ENCODE measurements at regions not wholly inside any gene's neighbourhood (a gene's known extent, or its start where the extent isn't known, plus 50 kb on each side); places are given as distances from the start of the nearest gene placed in this dataset.

DNA sequence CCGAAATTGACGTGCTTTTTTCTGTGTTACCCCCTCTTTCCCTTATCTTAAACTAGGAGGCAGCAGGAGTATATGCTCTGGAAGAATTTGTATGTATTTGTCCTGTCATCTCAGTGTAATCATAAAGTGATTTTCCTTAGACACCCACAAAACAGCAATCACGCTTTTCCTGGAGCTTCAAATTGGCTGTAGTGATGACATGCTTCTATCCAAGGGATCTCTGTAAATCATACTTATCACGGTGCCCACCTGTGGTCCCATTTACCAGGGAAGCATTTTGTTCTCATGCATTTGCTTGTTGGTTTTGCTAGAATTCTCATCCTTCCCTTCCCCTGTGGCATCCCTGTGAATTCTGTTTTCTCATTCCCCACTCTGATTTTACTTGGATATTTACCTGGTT is 220.8 kb upstream of the THUMPD2 start:
- TF ChIP-seq BHLHE40 (IDR thresholded peaks at IDR 0.05; ENCODE audit: borderline replicate concordance) = no peak
- no peak for TF ChIP-seq L3MBTL2 (conservative IDR thresholded peaks at IDR 0.05)
- no peak for TF ChIP-seq FOXK2 (IDR thresholded peaks at IDR 0.05)
- no peak for TF ChIP-seq CTBP1 (IDR thresholded peaks at IDR 0.05; ENCODE audit: borderline replicate concordance)
- no peak for TF ChIP-seq SUZ12 (IDR thresholded peaks at IDR 0.05)
- no peak for TF ChIP-seq NFRKB (IDR thresholded peaks at IDR 0.05)
- CTCF ChIA-PET = interaction anchor here (0.6 kb wide), 1 partner anchor 826 kb away, joined by 3 read pairs; no protein-coding TSS in a partner anchor

DNA sequence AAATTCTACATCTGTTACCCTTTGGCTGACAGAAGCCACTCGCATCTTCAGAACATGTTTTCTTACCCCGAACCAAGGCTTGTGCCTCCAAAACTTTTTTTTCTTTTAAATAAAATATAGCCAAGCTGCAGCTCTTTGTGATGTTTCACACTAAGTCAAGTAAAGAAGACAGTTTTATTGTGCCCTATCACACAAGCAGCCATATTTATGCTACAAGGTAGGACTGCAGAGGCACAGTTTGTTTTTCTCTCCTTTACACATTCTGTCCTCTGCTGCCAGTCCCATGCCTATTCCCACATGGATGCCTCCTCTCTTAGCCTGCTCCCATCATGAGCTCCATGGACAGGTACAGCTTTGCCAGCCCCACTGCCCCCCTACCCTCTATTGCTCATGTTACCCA is 219.6 kb upstream of the THUMPD2 start:
- TF ChIP-seq L3MBTL2 (conservative IDR thresholded peaks at IDR 0.05) (no peak), LEF1 (IDR thresholded peaks at IDR 0.05; ENCODE audit: borderline replicate concordance) (no peak), FOXA1 (IDR thresholded peaks at IDR 0.05) (no peak), SP1 (IDR thresholded peaks at IDR 0.05) (no peak), CTBP1 (IDR thresholded peaks at IDR 0.05; ENCODE audit: borderline replicate concordance) (no peak), TARDBP (IDR thresholded peaks at IDR 0.05) (no peak), NFRKB (IDR thresholded peaks at IDR 0.05) (no peak), ZNF384 (IDR thresholded peaks at IDR 0.05) (no peak), HDGF (IDR thresholded peaks at IDR 0.05; ENCODE audit: borderline replicate concordance) (no peak), ARNT (IDR thresholded peaks at IDR 0.05) (no peak), FOXM1 (IDR thresholded peaks at IDR 0.05; ENCODE audit: borderline replicate concordance) (no peak), ELF4 (IDR thresholded peaks at IDR 0.05) (no peak)
- TF ChIP-seq, protein P1, sequence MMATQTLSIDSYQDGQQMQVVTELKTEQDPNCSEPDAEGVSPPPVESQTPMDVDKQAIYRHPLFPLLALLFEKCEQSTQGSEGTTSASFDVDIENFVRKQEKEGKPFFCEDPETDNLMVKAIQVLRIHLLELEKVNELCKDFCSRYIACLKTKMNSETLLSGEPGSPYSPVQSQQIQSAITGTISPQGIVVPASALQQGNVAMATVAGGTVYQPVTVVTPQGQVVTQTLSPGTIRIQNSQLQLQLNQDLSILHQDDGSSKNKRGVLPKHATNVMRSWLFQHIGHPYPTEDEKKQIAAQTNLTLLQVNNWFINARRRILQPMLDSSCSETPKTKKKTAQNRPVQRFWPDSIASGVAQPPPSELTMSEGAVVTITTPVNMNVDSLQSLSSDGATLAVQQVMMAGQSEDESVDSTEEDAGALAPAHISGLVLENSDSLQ (IDR thresholded peaks at IDR 0.05) = no peak
- ChIA-PET CTCF (no interaction called here), POLR2A (no interaction called here)
- DNase-seq (ENCODE audit: extremely low spot score) = no peak

More for the DNA sequence above, 220.8 kb upstream of the THUMPD2 start:
- no peak for DNase-seq (ENCODE audit: extremely low spot score)
- POLR2A ChIA-PET = no interaction called here

DNA sequence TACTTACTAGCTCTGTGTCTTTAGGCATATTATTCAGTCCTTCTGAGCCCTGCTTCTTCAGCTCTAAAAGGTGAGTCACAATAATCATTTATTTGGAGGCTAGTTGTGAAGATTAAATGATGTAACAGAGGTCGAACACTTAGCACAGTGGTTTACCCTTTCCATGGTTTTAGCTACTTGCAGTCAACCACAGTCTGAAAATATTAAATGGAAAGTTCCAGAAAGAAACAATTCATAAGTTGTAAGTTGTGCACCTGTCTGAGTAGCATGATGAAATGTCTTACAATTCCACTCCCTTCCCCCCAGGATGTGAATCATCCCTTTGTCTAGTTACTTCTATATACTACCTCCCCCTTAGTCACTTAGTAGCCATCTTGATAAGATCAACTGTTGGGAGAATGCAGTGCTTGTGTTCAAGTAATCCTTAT is 217.6 kb upstream of the THUMPD2 start:
- DNase-seq (ENCODE audit: extremely low spot score) = no peak
- POLR2A ChIA-PET = no interaction called here
- TF ChIP-seq HDGF (IDR thresholded peaks at IDR 0.05; ENCODE audit: borderline replicate concordance) (no peak), LEF1 (IDR thresholded peaks at IDR 0.05; ENCODE audit: borderline replicate concordance) (no peak), ARNT (IDR thresholded peaks at IDR 0.05) (no peak), ZNF384 (IDR thresholded peaks at IDR 0.05) (no peak), NFRKB (IDR thresholded peaks at IDR 0.05) (no peak), FOXM1 (IDR thresholded peaks at IDR 0.05; ENCODE audit: borderline replicate concordance) (no peak), L3MBTL2 (conservative IDR thresholded peaks at IDR 0.05) (no peak), ELF4 (IDR thresholded peaks at IDR 0.05) (no peak), SP1 (IDR thresholded peaks at IDR 0.05) (no peak), CTBP1 (IDR thresholded peaks at IDR 0.05; ENCODE audit: borderline replicate concordance) (no peak), BHLHE40 (IDR thresholded peaks at IDR 0.05; ENCODE audit: borderline replicate concordance) (no peak)
- TF ChIP-seq, protein P1 (IDR thresholded peaks at IDR 0.05) = no peak
- CTCF ChIA-PET = no interaction called here

DNA sequence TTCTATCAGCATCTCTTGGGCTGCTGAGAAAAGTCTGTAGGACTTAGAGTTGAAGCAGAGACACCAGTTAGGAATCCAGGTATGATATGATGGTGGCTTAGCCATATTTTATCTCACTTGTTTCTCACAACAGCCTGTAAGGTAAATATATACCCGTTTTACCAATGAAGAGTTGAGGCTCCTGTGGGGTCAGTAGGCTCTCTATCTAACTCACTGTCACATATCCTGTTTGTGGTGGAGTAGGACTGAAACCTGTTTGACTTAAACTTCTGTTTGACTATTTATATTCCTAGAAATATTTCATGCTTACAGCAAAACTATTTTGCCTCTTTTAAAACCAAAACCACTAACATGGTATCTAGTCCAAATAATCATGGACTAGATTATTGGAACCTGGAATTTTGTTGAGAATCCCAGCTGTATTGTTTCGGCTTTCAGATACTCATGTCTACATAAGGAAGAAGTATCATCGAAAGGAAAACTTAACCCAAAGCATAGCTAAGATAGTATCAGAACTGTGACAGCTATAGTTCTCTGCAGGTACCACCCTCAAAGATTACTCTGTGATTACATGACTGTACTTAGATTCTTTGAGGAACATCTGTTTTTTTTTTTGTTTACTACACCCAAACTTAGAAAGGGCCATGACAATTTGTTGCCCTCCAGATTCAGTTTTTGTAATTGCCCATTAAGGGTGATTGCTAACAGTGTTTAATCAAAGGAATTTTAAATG is 216.1 kb upstream of the THUMPD2 start:
- ChIA-PET CTCF (no interaction called here), POLR2A (no interaction called here)
- TF ChIP-seq TARDBP (IDR thresholded peaks at IDR 0.05) (no peak), FOXK2 (IDR thresholded peaks at IDR 0.05) (no peak), SP1 (IDR thresholded peaks at IDR 0.05) (no peak), ARNT (IDR thresholded peaks at IDR 0.05) (no peak), ELF4 (IDR thresholded peaks at IDR 0.05) (no peak), FOXA1 (IDR thresholded peaks at IDR 0.05) (no peak), FOXM1 (IDR thresholded peaks at IDR 0.05; ENCODE audit: borderline replicate concordance) (no peak), NFRKB (IDR thresholded peaks at IDR 0.05) (no peak), HDGF (IDR thresholded peaks at IDR 0.05; ENCODE audit: borderline replicate concordance) (no peak), SUZ12 (IDR thresholded peaks at IDR 0.05) (no peak), LEF1 (IDR thresholded peaks at IDR 0.05; ENCODE audit: borderline replicate concordance) (no peak), CTBP1 (IDR thresholded peaks at IDR 0.05; ENCODE audit: borderline replicate concordance) (no peak)
- no peak for DNase-seq (ENCODE audit: extremely low spot score)

DNA sequence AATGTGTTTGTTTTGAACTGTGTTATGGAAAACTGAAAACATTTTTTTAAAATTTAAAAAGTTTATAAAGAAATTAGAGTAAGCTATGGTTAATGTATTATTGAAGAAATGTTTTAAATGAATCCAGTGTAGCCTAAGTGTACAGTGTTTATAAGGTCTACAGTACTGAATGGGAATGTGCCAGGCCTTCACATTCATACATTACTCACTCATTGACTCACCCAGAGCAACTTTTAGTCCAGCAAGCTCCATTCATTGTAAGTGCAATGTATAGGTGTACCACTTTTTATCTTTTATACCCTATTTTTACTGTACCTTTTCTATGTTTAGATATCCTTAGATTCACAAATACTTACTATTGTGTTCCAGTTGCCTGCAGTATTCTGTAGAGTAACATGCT is 215.1 kb upstream of the THUMPD2 start:
- ChIA-PET POLR2A (no interaction called here), CTCF (interaction anchor here (0.9 kb wide), 1 partner anchor 1705 kb away, joined by 3 read pairs; no protein-coding TSS in a partner anchor)

More for the DNA sequence above, 215.1 kb upstream of the THUMPD2 start:
- no peak for TF ChIP-seq SP1 (IDR thresholded peaks at IDR 0.05)
- no peak for TF ChIP-seq HDGF (IDR thresholded peaks at IDR 0.05; ENCODE audit: borderline replicate concordance)
- no peak for TF ChIP-seq L3MBTL2 (conservative IDR thresholded peaks at IDR 0.05)
- no peak for TF ChIP-seq ELF4 (IDR thresholded peaks at IDR 0.05)
- TF ChIP-seq, protein P1 (IDR thresholded peaks at IDR 0.05) = no peak
- TF ChIP-seq FOXA1 (IDR thresholded peaks at IDR 0.05) = no peak
- TF ChIP-seq LEF1 (IDR thresholded peaks at IDR 0.05; ENCODE audit: borderline replicate concordance) = no peak
- no peak for TF ChIP-seq ARNT (IDR thresholded peaks at IDR 0.05)
- TF ChIP-seq FOXM1 (IDR thresholded peaks at IDR 0.05; ENCODE audit: borderline replicate concordance) = no peak
- no peak for TF ChIP-seq NFRKB (IDR thresholded peaks at IDR 0.05)
- TF ChIP-seq BHLHE40 (IDR thresholded peaks at IDR 0.05; ENCODE audit: borderline replicate concordance) = no peak
- TF ChIP-seq TARDBP (IDR thresholded peaks at IDR 0.05) = no peak
- no peak for TF ChIP-seq ZNF384 (IDR thresholded peaks at IDR 0.05)
- TF ChIP-seq FOXK2 (IDR thresholded peaks at IDR 0.05) = no peak
- TF ChIP-seq SUZ12 (IDR thresholded peaks at IDR 0.05) = no peak
- TF ChIP-seq CTBP1 (IDR thresholded peaks at IDR 0.05; ENCODE audit: borderline replicate concordance) = no peak
- DNase-seq (ENCODE audit: extremely low spot score) = no peak
